ENCODE measurements at regions not wholly inside any gene's neighbourhood (a gene's known extent, or its start where the extent isn't known, plus 50 kb on each side); places are given as distances from the start of the nearest gene placed in this dataset.

GRCh38 chr2:217051416-217051815 lies 191.6 kb upstream of the TNP1 start:
- no peak for TF ChIP-seq FOXP2 (optimal IDR thresholded peaks at IDR 0.05; ENCODE audit: control extremely low read depth, extremely low read length, insufficient read depth)
- no peak for TF ChIP-seq POLR2AphosphoS5 (IDR thresholded peaks at IDR 0.05; ENCODE audit: borderline replicate concordance, low read depth, low read length)
- no peak for TF ChIP-seq EZH2 (IDR thresholded peaks at IDR 0.05)
- no peaks in the 10 kb centered on the region for H3K9me3 ChIP-seq (ENCODE audit: low read depth, low read length)
- DNase-seq (ENCODE audit: low read depth, low spot score), result no peak
- no peak overlapping the region for H3K27ac ChIP-seq
- H3K4me3 ChIP-seq, result no peak overlapping the region
- H3K36me3 ChIP-seq (ENCODE audit: insufficient read depth, low read length), result no peaks in the 10 kb centered on the region
- H3K9ac ChIP-seq (ENCODE audit: insufficient read length), result no peak overlapping the region

GRCh38 chr2:217049956-217050355 lies 190.1 kb upstream of the TNP1 start:
- Histone ChIP-seq H3K9ac (ENCODE audit: insufficient read length) (no peak overlapping the region), H3K9me3 (ENCODE audit: low read depth, low read length) (no peaks in the 10 kb centered on the region), H3K4me3 (no peak overlapping the region), H3K27ac (no peak overlapping the region), H3K36me3 (ENCODE audit: insufficient read depth, low read length) (no peaks in the 10 kb centered on the region)
- TF ChIP-seq FOXP2 (optimal IDR thresholded peaks at IDR 0.05; ENCODE audit: control extremely low read depth, extremely low read length, insufficient read depth), result no peak
- no peak for TF ChIP-seq POLR2AphosphoS5 (IDR thresholded peaks at IDR 0.05; ENCODE audit: borderline replicate concordance, low read depth, low read length)
- TF ChIP-seq EZH2 (IDR thresholded peaks at IDR 0.05), result no peak
- DNase-seq (ENCODE audit: low read depth, low spot score), result no peak

GRCh38 chr2:217049422-217049821 lies 189.6 kb upstream of the TNP1 start:
- H3K9me3 ChIP-seq (ENCODE audit: low read depth, low read length), result no peaks in the 10 kb centered on the region
- no peak for TF ChIP-seq POLR2AphosphoS5 (IDR thresholded peaks at IDR 0.05; ENCODE audit: borderline replicate concordance, low read depth, low read length)
- no peak for TF ChIP-seq FOXP2 (optimal IDR thresholded peaks at IDR 0.05; ENCODE audit: control extremely low read depth, extremely low read length, insufficient read depth)
- TF ChIP-seq EZH2 (IDR thresholded peaks at IDR 0.05), result no peak
- H3K9ac ChIP-seq (ENCODE audit: insufficient read length), result no peak overlapping the region
- H3K27ac ChIP-seq, result no peak overlapping the region
- H3K4me3 ChIP-seq, result no peak overlapping the region
- H3K36me3 ChIP-seq (ENCODE audit: insufficient read depth, low read length), result no peaks in the 10 kb centered on the region
- no peak for DNase-seq (ENCODE audit: low read depth, low spot score)

DNA sequence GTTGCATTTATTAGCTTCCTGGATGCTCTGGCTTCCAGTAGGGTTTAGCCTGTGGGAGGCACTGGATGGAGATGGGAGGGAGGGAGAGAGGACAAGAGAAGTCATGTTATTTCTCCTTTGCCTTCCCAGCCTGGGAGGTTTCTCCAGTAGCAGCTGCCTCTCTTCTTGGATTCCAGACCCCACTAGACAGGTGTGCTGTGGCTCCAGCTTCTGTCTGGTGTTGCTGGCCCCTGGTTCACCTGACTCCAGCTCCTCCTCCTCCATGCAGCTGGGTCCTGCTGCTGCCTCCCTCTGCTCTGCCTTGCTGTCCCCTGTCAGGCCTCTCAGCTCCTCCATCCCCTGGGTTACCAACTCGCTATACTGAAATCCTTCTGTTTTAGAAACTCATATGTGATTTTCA lies 188.9 kb upstream of the TNP1 start:
- TF ChIP-seq POLR2AphosphoS5 (IDR thresholded peaks at IDR 0.05; ENCODE audit: borderline replicate concordance, low read depth, low read length), result no peak
- no peak for TF ChIP-seq FOXP2 (optimal IDR thresholded peaks at IDR 0.05; ENCODE audit: control extremely low read depth, extremely low read length, insufficient read depth)
- TF ChIP-seq EZH2 (IDR thresholded peaks at IDR 0.05), result no peak
- DNase-seq (ENCODE audit: low read depth, low spot score), result no peak
- no peak overlapping the region for H3K27ac ChIP-seq

GRCh38 chr2:217047631-217048030 lies 187.8 kb upstream of the TNP1 start:
- Histone ChIP-seq H3K9ac (ENCODE audit: insufficient read length) (no peak overlapping the region), H3K27ac (no peak overlapping the region), H3K9me3 (ENCODE audit: low read depth, low read length) (no peaks in the 10 kb centered on the region), H3K4me3 (no peak overlapping the region), H3K36me3 (ENCODE audit: insufficient read depth, low read length) (no peaks in the 10 kb centered on the region)
- no peak for TF ChIP-seq POLR2AphosphoS5 (IDR thresholded peaks at IDR 0.05; ENCODE audit: borderline replicate concordance, low read depth, low read length)
- TF ChIP-seq EZH2 (IDR thresholded peaks at IDR 0.05), result no peak
- TF ChIP-seq FOXP2 (optimal IDR thresholded peaks at IDR 0.05; ENCODE audit: control extremely low read depth, extremely low read length, insufficient read depth), result no peak
- no peak for DNase-seq (ENCODE audit: low read depth, low spot score)

More for the DNA sequence above, 188.9 kb upstream of the TNP1 start:
- Histone ChIP-seq H3K9me3 (ENCODE audit: low read depth, low read length) (no peaks in the 10 kb centered on the region), H3K36me3 (ENCODE audit: insufficient read depth, low read length) (no peaks in the 10 kb centered on the region), H3K9ac (ENCODE audit: insufficient read length) (no peak overlapping the region), H3K4me3 (no peak overlapping the region)

GRCh38 chr2:217047209-217047608 lies 187.3 kb upstream of the TNP1 start:
- no peak overlapping the region for H3K27ac ChIP-seq
- H3K36me3 ChIP-seq (ENCODE audit: insufficient read depth, low read length), result no peaks in the 10 kb centered on the region
- no peak for DNase-seq (ENCODE audit: low read depth, low spot score)
- H3K9me3 ChIP-seq (ENCODE audit: low read depth, low read length), result no peaks in the 10 kb centered on the region
- no peak overlapping the region for H3K4me3 ChIP-seq
- no peak overlapping the region for H3K9ac ChIP-seq (ENCODE audit: insufficient read length)
- TF ChIP-seq EZH2 (IDR thresholded peaks at IDR 0.05) (no peak), FOXP2 (optimal IDR thresholded peaks at IDR 0.05; ENCODE audit: control extremely low read depth, extremely low read length, insufficient read depth) (no peak), POLR2AphosphoS5 (IDR thresholded peaks at IDR 0.05; ENCODE audit: borderline replicate concordance, low read depth, low read length) (no peak)

- Histone ChIP-seq H3K36me3 (ENCODE audit: insufficient read depth, low read length) (no peaks in the 10 kb centered on the region), H3K4me3 (no peak overlapping the region), H3K9me3 (ENCODE audit: low read depth, low read length) (no peaks in the 10 kb centered on the region), H3K27ac (no peak overlapping the region), H3K9ac (ENCODE audit: insufficient read length) (no peak overlapping the region)
- DNase-seq (ENCODE audit: low read depth, low spot score), result no peak
- TF ChIP-seq EZH2 (IDR thresholded peaks at IDR 0.05) (no peak), POLR2AphosphoS5 (IDR thresholded peaks at IDR 0.05; ENCODE audit: borderline replicate concordance, low read depth, low read length) (no peak), FOXP2 (optimal IDR thresholded peaks at IDR 0.05; ENCODE audit: control extremely low read depth, extremely low read length, insufficient read depth) (no peak)
These were observed 186.0 kb upstream of the TNP1 start for GRCh38 chr2:217045700-217046475.

DNA sequence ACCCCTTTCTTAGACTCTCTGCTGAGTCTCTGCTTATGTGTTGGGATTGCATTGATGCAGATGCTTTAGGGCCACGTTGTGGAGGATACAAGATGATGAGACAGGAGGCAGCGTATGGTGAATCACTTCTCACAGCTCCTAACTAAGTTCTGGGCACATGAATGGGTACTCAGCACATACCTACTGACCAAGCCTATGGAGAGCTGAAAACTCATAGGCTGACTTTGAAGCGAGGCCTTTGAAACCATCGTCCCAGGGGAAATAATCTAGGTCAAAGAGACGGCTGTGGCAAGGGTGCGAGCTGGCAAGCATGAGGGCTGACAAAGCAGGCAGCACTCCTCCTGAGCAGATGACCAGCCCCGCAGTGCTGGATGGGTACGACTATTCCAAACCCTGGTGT lies 180.2 kb upstream of the TNP1 start:
- no peak for DNase-seq (ENCODE audit: low read depth, low spot score)
- no peak for TF ChIP-seq POLR2AphosphoS5 (IDR thresholded peaks at IDR 0.05; ENCODE audit: borderline replicate concordance, low read depth, low read length)
- TF ChIP-seq EZH2 (IDR thresholded peaks at IDR 0.05), result no peak
- no peak for TF ChIP-seq FOXP2 (optimal IDR thresholded peaks at IDR 0.05; ENCODE audit: control extremely low read depth, extremely low read length, insufficient read depth)
- Histone ChIP-seq H3K36me3 (ENCODE audit: insufficient read depth, low read length) (no peaks in the 10 kb centered on the region), H3K4me3 (no peak overlapping the region), H3K9me3 (ENCODE audit: low read depth, low read length) (no peaks in the 10 kb centered on the region), H3K9ac (ENCODE audit: insufficient read length) (no peak overlapping the region), H3K27ac (no peak overlapping the region)

- H3K27ac ChIP-seq, result no peak overlapping the region
- no peak overlapping the region for H3K9ac ChIP-seq (ENCODE audit: insufficient read length)
- no peak for DNase-seq (ENCODE audit: low read depth, low spot score)
- H3K36me3 ChIP-seq (ENCODE audit: insufficient read depth, low read length), result no peaks in the 10 kb centered on the region
- H3K4me3 ChIP-seq, result no peak overlapping the region
- TF ChIP-seq EZH2 (IDR thresholded peaks at IDR 0.05), result no peak
- no peak for TF ChIP-seq FOXP2 (optimal IDR thresholded peaks at IDR 0.05; ENCODE audit: control extremely low read depth, extremely low read length, insufficient read depth)
- TF ChIP-seq POLR2AphosphoS5 (IDR thresholded peaks at IDR 0.05; ENCODE audit: borderline replicate concordance, low read depth, low read length), result no peak
- H3K9me3 ChIP-seq (ENCODE audit: low read depth, low read length), result no peaks in the 10 kb centered on the region
These were observed 178.1 kb upstream of the TNP1 start for GRCh38 chr2:217038001-217038400.

Measured in SK-N-MC (cell line).